ENCODE measurements at regions not wholly inside any gene's neighbourhood (a gene's known extent, or its start where the extent isn't known, plus 50 kb on each side); places are given as distances from the start of the nearest gene placed in this dataset.

DNA sequence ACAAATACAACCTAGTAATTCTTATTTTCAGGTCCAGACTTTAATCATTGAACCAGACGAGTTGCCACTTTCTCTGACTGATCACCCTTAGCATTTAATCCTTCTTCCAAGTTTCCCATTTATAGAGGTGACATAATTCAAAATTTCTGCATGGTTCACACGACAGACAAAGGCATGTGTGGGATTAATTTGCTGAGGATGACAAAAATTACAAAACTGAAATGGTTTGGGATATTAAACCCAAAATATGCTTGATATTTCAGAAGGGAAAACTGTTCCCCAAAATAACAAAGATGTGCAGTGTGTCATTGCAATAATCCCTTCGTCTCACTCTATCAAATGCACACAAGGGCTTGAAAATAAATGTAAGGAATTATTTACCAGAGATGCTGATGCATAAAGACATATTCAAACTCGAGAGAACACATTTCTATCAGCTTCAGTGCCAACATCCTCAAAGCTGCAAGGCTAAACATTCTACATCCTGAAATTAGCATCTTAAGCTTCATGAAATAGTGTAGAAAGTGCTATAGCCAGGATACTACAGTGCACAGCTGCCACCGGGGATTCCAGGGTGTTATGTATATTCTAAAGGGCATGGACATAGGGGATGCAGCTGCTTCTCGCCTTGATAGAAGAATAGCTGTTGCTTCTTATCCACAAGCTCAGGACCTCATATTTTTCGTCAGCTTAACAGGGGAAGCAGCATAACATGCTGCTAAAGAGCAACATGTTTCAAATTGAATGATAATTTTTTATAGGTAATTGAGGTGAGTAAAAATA lies 198.7 kb upstream of the SLITRK1 start:
- no peak for DNase-seq (ENCODE audit: low spot score)

DNA sequence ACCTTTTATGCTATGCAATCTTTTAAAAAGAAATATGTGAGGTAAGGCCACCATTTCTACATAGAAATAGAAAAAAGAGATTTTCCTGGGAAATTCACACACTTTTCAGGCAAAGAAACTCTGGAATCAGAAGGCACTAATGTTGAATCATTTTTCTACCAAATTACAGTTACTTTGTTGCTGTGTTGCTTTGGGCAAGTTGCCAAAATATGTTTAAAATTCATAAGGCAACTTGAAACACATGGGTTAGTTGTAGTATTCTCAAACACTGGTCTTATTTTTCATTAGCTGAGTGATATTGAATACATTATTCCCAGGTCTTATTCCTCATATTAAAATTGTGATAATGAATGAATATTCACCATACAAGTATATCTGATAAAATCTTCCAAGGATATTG lies 195.0 kb upstream of the SLITRK1 start:
- no peak for DNase-seq (ENCODE audit: low spot score)

DNA sequence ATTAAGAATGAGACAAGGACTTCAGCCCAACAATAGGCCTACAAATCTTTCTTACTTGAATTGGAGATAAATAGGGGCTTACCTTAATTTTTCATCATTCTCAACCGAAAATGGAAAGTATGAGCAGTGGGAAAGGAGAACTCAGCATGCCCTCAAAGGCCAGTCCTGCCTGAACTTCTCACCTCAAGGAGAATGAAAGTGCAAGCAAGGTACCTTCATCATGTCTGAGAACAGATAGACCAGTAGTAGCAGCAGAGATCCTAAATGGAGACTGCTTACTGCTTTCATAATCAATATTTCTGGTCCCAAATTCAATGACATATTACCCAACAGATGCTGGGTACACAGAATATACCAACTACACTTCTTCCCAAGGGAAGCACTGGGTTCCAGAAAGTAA lies 194.0 kb upstream of the SLITRK1 start:
- no peak for DNase-seq (ENCODE audit: low spot score)

DNA sequence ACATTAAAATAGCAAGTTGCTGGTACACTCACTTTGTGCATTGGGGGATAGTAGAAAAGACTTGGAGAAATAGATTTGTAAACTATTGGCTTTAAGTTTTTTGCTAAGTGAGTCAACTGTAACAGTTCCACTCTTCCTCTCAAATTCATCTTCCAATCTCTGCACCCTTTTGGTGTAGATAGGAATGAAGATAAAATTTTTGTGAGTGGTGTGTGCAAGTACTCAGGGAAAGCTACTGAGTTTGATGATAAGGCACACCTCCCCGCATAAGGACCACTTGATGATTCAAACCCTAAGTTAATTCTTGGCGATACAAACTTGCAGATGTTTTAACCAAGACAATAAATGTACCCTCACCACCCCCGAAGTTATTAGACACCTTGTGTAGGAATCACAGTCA lies 168.3 kb upstream of the SLITRK1 start:
- DNase-seq (ENCODE audit: low spot score), result no peak

DNA sequence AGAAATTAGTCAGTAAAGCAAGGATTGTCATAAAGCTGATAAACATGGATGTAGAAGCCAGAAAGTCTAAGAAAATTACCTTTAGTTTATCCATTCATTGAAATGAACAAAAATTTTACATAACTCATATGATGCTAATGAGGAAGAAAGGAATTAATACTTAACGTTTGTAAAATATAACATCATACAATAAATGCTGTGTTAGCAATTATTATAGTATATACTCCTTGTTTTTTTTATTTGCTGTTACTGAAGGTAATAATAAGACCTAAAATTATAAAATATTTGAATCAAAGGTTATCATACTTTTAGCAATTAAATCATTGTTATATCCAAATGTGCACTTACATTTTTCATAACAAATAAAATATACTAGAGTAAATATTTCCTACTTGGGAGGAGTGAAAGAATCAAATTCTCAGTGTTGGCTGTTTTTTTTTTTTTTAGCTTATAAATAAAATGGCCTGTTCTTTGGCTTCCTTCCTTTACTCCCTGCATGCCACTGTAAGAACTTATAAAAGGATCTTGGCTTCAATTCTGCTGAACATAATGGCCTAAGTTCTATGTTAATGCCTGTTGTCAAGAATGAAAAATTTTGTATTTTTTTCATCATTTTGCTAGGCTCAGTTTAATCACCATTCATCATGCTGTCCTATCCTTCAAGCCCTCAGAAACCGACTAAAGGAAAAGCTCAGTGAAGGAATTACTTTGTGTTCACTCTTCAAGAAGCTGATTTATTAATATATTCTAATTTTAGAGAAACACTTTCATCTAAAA lies 167.4 kb upstream of the SLITRK1 start:
- DNase-seq (ENCODE audit: low spot score), result no peak

DNA sequence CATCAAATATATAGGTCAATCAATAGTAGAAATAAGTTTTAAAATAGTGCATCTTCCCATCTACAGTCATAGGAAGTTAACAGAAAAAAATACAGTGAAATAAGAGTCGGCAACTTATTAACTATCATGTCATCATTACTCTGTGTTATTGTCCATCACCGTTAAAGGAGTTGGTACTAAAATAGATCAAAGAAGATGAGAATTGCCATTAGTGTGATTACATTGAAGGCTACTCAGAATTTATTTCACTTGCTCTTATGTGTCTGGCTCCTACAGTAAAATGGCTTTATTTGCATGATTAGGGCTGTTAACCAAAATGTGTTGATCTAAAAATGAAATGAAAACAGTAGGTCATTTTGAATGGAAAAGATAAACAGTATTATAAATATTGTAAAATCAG lies 162.5 kb upstream of the SLITRK1 start:
- no peak for DNase-seq (ENCODE audit: low spot score)

DNA sequence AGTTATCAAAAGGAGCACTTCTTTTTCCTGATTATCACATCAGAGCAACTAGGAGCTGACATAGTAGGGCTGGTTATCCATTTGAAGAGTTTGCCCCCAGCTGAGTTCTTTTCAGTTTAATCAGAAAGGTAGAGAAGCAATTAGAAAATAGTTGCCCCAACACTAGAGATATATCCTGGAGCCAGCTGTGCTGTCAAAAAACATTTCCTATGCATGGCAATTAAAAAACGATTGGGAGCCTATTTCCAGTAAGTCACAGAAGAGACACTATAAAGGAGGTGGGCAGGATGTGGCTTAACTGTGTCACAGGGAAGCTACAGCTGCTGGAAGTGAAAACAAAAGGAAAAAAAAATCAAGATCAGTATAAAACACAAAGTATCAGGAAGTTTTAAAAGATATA lies 155.7 kb upstream of the SLITRK1 start:
- DNase-seq (ENCODE audit: low spot score), result no peak

DNA sequence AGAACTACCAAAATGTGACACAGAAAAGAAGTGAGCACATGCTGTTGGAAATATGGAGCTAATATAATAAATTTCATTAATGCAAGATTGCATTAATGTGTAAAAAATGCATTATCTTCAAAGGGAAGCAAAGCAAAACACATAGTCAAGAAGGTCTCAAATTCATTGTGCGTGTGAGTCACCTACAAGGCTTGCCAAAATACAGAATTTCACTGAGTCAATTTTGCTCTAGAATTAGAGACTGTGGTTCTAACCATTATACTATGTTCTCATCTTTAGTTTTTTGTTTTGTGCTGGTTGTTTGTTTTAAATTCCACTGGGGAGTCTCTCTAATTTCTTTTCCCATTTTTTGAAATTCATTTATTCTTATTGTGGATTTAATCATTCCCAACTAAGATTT lies 149.8 kb upstream of the SLITRK1 start:
- no peak for DNase-seq (ENCODE audit: low spot score)

DNA sequence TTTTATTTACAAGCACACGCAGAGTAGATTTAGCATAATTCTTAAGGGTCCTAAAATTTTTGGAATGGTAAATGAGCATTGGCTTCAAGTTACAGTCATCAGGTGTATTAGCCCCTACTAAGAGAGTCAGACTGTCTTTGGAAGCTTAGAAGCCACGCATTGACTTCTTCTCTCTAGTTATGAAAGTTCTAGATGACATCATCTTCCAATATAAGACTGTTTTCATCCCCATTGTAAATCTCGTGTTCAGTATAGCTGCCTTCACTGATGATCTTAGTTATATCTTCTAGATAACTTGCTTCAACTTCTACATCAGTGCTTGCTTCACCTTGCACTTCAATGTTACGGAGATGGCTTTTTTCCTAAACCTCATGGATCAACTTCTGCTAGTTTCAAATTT lies 148.8 kb upstream of the SLITRK1 start:
- no peak for DNase-seq (ENCODE audit: low spot score)

DNA sequence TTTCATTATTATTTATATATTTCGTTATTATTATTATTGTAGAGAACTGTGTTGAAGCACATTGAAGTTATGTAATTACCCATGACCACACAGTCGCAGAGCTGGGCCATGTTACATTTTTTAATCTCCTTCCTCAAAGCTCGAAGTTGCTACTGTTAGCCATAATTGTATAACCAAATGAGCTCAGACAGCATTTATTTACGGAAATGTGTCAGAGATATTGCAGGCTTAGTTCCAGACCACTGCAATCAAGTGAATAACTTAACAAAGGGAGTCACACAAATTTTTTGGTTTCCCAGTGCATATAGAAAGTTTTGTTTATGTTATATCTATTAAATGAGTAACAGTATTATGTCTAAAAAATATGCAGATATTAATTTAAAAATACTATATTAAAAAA lies 147.1 kb upstream of the SLITRK1 start:
- DNase-seq (ENCODE audit: low spot score), result no peak

DNA sequence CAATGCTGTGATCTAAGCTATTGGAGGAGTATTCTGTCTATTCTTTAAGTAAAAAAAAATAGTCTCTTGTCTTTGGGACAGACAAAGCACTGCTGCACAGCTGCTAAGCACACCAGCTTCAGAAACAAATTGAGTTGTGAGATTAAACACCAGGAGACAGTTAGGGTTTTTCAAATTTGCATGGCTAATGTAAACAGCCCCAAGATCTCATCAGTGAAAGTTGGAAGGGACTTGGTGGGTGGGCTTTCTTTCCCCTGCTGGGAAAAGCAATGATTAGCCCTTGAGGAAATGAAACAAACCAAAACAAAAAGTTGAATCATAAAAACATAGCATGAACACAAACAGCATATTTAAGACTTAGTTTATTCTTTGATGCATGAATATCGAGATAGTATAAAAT lies 143.6 kb upstream of the SLITRK1 start:
- no peak for DNase-seq (ENCODE audit: low spot score)

DNA sequence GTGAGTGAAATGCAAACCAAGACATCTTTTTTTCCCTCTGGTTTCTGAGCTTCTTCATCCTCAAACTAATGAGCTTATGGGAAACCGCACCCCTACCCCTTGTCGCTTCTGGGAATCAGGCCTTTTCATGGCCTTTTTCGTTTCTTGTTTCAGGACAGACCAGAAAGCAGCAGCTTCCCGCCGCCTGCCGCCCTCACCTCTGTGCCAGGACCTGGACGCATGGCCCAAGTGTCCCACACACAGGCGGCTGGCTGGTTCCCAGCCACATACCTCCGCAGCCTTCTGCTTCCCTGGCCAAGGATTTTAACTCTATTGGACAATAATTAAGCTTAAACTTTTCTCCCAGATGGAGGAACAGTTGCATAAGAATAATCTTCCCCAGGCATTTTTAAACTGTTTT lies 114.1 kb upstream of the SLITRK1 start:
- DNase-seq (ENCODE audit: low spot score), result no peak

DNA sequence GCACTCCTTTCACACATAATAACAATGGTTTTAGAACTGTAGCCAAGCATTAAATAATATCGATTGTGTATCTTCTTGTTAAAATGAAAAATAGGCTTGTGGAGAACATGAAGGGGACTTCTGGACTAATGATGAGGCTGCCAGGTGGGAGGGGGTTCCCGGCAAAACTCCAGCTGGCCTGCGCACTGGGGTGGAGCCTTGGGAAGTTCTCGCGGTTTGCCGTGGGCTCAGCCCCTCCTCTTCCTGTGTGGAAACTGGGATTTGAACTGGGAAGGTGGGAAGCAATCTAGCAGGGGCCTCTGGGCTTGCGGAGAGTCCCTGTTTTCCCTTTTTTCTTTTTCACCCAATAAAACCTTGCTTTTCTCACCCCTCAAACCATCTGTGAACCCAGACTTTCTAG lies 113.7 kb upstream of the SLITRK1 start:
- no peak for DNase-seq (ENCODE audit: low spot score)

DNA sequence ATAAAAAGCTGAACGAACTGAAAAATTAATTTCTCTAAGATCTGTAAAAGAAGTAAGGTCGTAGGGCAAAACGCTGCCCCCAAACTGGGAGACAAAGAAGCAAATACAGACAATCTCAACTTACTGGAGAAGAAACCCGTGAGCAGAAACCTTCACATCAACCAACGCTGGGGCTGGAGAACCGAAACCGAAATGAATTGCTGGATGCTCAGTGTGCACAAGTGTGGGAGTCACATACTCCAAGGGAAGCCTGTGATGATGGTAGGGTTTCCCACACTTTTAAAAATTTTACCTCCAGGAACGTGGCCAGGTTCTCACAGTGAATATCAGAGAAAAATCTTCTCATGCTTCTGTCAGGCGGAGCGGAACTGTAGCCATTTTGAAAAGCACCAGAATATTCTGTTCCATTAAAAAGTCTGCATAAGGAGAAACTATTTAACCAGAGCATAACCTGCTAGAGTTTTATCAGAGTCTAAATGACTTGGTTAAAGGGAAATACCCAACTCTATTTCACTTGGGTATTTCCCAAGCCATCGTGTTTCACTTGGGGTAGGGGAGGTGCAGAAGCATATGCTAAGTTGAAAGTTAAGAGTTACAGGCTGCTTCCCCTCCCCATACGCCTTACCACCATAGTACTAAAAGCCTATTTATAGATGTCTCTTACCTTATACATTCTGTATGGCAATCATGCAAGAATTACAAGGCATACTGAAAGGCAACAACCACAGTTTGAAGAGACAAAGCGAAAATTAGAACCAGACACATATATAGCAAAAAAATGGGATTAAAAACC lies 110.5 kb upstream of the SLITRK1 start:
- no peak for DNase-seq (ENCODE audit: low spot score)

DNA sequence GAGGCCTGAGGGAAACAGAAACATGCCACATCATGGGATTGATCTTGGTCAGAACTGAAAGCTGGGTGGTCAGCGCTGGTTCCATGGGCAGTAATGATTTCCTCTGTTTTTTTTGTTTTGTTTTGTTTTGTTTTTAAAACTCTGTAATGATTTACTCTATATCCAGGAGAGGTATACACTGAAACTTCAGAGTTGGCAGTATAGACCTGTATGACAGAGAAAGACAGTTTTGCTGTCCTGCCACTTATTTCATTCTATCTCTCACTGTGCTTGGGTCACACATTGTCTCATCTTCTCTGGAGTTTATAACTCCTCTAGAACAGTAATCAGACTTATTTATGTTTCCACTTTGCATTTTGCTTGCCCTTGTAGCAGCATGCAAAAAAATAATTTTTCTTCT lies 105.1 kb upstream of the SLITRK1 start:
- no peak for DNase-seq (ENCODE audit: low spot score)

DNA sequence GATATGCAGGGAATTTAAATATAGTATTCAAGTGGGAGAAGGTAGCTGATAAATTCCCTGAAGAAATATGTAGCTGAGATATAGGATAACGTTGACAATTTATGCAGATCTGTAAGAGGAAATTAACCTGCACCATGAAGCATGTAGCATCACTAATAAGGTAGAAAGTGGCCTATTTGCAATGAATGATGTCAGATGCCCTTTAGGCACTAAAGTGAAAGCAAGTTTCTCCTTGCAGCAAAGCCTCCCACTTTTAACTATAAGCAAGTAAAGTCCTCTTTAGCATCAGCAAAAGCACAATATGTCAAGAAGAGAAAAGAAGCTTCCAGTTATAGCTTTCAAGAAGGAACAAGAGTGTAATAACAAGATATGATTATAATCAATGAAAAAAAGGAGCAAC lies 102.5 kb upstream of the SLITRK1 start:
- peak; percentile 1 for DNase-seq (ENCODE audit: low spot score)

DNA sequence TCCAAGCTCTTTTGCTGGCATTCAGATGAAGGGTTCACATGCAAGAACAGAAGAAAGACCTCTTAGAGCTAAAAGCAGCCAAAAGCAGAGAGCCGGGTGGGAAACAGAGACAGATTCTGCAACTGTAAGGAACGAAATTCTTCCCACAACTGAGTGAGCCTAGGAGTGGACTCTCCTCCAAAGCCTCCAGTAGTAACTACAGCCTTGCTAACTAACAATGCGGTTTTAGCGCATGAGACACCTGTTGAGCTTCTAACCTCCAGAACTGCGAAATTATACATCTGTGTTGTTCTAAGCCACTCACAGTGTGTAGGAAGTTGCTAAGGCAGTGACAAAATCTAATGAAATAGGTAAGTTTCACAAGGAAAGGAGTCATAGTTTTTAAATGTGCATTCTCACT lies 98.1 kb upstream of the SLITRK1 start:
- no peak for DNase-seq (ENCODE audit: low spot score)

DNA sequence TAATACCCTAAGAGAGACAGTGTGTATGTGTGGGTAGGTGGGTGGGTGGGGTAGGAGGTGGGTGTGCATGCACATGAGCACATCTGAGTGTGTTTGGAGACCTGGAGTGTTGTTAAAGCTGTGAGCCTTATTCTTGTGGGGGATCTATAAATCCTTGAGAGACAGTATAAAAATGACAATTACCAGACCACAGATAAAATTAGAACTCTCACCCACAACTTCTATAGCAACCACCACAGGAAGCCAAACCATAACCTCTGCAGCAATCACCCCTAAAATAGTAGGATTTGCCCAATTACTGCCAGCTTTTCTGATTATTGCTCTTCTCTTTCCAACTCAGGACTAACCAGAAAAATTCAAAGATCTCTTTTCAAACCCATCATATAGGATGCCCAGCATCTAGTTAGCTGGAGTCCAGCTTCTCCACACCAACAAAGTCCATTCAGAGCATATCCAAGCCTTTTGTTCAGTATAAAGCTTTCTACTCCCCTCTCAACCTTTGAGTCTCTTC lies 93.4 kb upstream of the SLITRK1 start:
- DNase-seq (ENCODE audit: low spot score), result no peak

DNA sequence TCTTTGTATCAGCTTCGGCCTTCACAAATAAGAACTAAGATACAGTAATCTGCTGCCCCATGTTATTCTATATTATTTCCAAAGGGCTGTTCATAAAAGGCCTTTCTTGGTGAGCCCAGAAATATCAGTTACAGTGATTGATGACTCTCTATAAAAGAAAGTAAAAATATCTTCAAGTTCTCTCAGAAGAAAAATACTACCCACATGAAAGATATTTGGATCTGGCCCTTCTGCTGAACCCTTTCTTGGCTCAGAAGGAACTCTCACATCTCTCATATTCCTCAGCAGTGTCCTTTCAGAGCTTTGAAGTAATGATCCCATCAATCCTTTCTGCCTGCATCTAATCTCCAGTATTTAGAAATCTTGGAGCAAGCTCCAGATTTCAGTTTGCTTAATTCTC lies 76.3 kb upstream of the SLITRK1 start:
- no peak for DNase-seq (ENCODE audit: low spot score)

DNA sequence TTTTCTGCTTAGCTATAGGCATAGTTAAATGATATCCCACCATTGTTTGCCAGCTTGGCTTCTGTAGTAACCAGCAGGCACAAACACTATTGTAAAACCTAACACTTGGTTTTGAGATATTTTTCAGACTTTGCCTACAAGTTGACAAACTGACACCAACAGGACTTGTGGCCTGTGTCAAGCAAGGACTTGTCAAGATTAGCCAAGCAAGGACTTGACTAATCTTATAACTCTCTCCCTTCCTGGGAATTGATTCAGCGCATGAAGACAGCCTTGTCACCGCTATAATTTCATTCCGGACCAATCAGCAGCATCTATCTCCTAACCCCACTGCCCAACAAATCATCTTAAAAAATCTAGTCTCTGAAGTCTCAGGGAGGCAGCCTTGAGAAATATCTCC lies 72.7 kb upstream of the SLITRK1 start:
- no peak for DNase-seq (ENCODE audit: low spot score)

DNA sequence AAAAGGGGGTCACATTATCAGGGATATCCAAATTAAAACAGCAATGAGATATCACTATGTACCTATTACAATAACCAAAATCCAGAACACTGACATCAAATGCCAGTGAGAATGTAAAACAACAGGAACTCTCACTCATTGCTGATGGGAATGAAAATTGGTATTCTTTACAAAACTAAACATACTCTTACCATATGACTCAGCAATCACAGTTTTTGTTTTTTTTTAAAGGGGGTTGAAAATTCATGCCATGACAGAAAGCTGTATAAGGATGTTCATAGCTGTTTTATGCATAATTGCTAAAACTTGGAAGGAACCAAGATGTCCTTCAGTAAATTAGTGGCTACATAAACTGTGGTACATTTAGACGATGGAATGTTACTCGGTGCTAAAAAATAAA lies 71.6 kb upstream of the SLITRK1 start:
- no peak for DNase-seq (ENCODE audit: low spot score)

DNA sequence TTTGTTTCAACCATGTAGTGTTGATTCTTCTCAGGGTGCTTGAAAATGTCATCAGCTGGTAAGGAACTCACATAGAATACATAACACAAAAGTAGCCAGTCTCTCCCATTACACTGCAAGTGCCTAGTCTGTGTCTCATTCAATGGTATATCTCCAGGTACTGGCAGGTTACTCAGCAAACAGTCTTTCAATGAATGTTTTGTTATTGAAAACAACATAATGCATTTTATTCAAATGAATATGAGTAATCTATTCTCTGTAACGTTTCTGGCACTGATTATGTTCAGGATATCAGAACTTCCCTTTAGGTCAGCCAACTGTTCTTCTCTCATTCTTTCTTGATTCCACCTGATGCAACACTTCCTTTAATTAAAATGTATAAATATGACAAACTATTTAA lies 68.0 kb upstream of the SLITRK1 start:
- no peak for DNase-seq (ENCODE audit: low spot score)
